Panc1 (cell line): ENCODE measurements at regions not wholly inside any gene's neighbourhood (a gene's known extent, or its start where the extent isn't known, plus 50 kb on each side); places are given as distances from the start of the nearest gene placed in this dataset.

Source experiments
- ATAC-seq: fragments of 200-7000 bp; cut with Tn5 transposase; 2 replicates; pipeline ENCODE4 v1.9.1; 2020; ENCODE audit warnings: mild to moderate bottlenecking, moderate library complexity
- BruUV-seq: library from RNA; stranded (reverse); fragments of 400-500 nt; replicated peaks from 2 replicates; lab custom pipeline; 2021; lab: Mats Ljungman, UMichigan
- CTCF ChIA-PET: fragments of 300-600 bp; sonication (Branson Sonifier 250); formaldehyde crosslinking; loops from one replicate; lab custom pipeline; 2022; ENCODE audit warnings: antibody characterized with exemption; lab: Charles Lee
- POLR2A ChIA-PET: fragments of 300-600 bp; sonication (Branson Sonifier 250); formaldehyde crosslinking; loops from one replicate; lab custom pipeline; 2022; ENCODE audit warnings: antibody characterized with exemption; lab: Charles Lee
- DNase-seq: peaks from one replicate; pipeline ENCODE4 v3.0.0-alpha.2; 2010; ENCODE audit warnings: low read depth, low spot score
- H3K27ac ChIP-seq: 2 replicates; pipeline ENCODE4 v1.5.1; 2011; ENCODE audit warnings: mild to moderate bottlenecking, low read length, inconsistent platforms
- H3K27me3 ChIP-seq: fragments of 200-500 bp; sonication (Bioruptor generic); 2 replicates; pipeline ENCODE4 v1.6.0; 2014; ENCODE audit warnings: low read length, inconsistent platforms; ENCODE audit not compliant: control insufficient read depth, insufficient read depth
- H3K36me3 ChIP-seq: fragments of 200-500 bp; sonication (Bioruptor generic); 2 replicates; pipeline ENCODE4 v1.5.1; 2014; ENCODE audit warnings: inconsistent platforms, mild to moderate bottlenecking, low read length, moderate library complexity; ENCODE audit not compliant: control insufficient read depth, insufficient read depth
- H3K4me1 ChIP-seq: 2 replicates; pipeline ENCODE4 v1.5.1; 2011; ENCODE audit warnings: inconsistent platforms, mild to moderate bottlenecking, low read length, moderate library complexity; ENCODE audit not compliant: control insufficient read depth, insufficient read depth
- H3K4me3 ChIP-seq, 2 experiments: 2 replicates each; pipeline ENCODE4 v1.5.1; 2011 to 2012; ENCODE audit warnings: low read depth in 2 of 2, low read length in 2 of 2, mild to moderate bottlenecking in 2 of 2, inconsistent platforms in 1 of 2, moderate library complexity in 1 of 2
- H3K9me3 ChIP-seq: fragments of 200-500 bp; sonication (Bioruptor generic); 2 replicates; pipeline ENCODE4 v1.5.1; 2014; ENCODE audit warnings: low read depth, mild to moderate bottlenecking, inconsistent platforms, low read length, moderate library complexity; ENCODE audit not compliant: control insufficient read depth, insufficient read depth
- POLR2AphosphoS5 ChIP-seq: IDR thresholded peaks from 2 replicates; pipeline ENCODE4 v1.6.1; 2012; ENCODE audit warnings: mild to moderate bottlenecking, low read depth, low read length, moderate library complexity
- SIN3A ChIP-seq: IDR thresholded peaks from 2 replicates; pipeline ENCODE4 v1.6.1; 2012; ENCODE audit warnings: low read depth, mild to moderate bottlenecking, low read length, moderate library complexity, borderline replicate concordance; ENCODE audit not compliant: insufficient read depth
- TCF7L2 ChIP-seq: IDR thresholded peaks from 2 replicates; pipeline ENCODE4 v1.6.1; 2011; ENCODE audit warnings: mild to moderate bottlenecking, low read depth, low read length, inconsistent platforms
- in situ Hi-C: cut with HindIII; loops from 2 replicates; pipeline ENCODE4 v1.10.0; 2016; ENCODE audit warnings: low sequenced_read_pairs, low pct_unique_long_range_greater_than_20kb
- intact Hi-C: fragments of 100-400 bp; cut with micrococcal nuclease; formaldehyde crosslinking; loops from one replicate; pipeline ENCODE4 v1.10.0; 2022; ENCODE audit not compliant: unreplicated experiment
- TF ChIP-seq, protein P1 (sequence below), 2 experiments: IDR thresholded peaks; 2 replicates each; pipeline ENCODE4 v1.6.1; 2011 to 2012; ENCODE audit warnings: low read depth in 2 of 2, control low read depth in 1 of 2, low read length in 1 of 2, mild to moderate bottlenecking in 1 of 2, moderate library complexity in 1 of 2; ENCODE audit not compliant: insufficient read depth in 1 of 2
- TF ChIP-seq, protein P2 (sequence below): fragments of 450-650 bp; IDR thresholded peaks from 2 replicates; pipeline ENCODE4 v1.5.1; 2017; ENCODE audit warnings: mild to moderate bottlenecking

DNA sequence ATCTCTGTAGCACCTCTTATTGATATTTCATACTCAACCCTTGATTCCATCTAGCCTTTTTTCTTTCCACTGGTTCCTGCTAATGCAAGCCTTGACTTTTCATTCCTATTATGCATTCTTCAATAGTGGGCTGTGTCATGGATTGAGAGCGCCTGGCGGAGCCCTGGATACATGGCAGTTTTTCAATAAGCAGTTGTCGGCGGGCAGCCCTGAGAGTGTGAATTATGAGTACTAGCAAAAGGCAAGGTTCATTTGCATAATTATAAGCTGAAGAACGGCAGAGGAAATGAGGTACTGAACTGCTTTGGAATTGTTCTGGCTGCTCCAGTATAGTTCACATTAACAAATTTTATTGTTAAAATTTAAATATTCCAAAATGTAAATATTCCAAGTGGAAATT, 339.7 kb upstream of the VCX start:
- POLR2A ChIA-PET, result no interaction called here
- BruUV-seq, result no TSS peak

DNA sequence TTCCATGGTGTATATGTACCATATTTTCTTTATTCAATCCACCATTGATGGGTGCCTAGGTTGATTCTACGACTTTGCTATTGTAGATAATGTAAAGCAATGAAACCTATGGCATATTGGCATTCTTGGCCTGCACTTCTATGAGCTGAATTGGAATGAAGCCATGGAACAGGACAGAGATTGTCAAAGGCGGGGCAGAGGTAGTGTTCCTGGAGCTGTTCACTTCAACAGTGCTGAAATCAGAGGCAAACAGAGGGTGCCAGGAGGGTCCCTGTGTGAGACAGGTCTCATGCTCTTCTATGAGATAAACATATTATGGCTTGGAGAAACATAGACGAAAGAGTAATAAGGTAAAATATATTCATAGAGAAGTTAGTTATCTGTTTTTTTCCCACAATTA, 342.6 kb upstream of the VCX start:
- H3K4me3 ChIP-seq, result no peak overlapping the region
- TF ChIP-seq, protein P1, sequence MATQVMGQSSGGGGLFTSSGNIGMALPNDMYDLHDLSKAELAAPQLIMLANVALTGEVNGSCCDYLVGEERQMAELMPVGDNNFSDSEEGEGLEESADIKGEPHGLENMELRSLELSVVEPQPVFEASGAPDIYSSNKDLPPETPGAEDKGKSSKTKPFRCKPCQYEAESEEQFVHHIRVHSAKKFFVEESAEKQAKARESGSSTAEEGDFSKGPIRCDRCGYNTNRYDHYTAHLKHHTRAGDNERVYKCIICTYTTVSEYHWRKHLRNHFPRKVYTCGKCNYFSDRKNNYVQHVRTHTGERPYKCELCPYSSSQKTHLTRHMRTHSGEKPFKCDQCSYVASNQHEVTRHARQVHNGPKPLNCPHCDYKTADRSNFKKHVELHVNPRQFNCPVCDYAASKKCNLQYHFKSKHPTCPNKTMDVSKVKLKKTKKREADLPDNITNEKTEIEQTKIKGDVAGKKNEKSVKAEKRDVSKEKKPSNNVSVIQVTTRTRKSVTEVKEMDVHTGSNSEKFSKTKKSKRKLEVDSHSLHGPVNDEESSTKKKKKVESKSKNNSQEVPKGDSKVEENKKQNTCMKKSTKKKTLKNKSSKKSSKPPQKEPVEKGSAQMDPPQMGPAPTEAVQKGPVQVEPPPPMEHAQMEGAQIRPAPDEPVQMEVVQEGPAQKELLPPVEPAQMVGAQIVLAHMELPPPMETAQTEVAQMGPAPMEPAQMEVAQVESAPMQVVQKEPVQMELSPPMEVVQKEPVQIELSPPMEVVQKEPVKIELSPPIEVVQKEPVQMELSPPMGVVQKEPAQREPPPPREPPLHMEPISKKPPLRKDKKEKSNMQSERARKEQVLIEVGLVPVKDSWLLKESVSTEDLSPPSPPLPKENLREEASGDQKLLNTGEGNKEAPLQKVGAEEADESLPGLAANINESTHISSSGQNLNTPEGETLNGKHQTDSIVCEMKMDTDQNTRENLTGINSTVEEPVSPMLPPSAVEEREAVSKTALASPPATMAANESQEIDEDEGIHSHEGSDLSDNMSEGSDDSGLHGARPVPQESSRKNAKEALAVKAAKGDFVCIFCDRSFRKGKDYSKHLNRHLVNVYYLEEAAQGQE (IDR thresholded peaks at IDR 0.05; ENCODE audit: insufficient read depth in 1 of 2, low read depth in 2 of 2, low read length in 1 of 2), result no peak
- TF ChIP-seq, protein P2, sequence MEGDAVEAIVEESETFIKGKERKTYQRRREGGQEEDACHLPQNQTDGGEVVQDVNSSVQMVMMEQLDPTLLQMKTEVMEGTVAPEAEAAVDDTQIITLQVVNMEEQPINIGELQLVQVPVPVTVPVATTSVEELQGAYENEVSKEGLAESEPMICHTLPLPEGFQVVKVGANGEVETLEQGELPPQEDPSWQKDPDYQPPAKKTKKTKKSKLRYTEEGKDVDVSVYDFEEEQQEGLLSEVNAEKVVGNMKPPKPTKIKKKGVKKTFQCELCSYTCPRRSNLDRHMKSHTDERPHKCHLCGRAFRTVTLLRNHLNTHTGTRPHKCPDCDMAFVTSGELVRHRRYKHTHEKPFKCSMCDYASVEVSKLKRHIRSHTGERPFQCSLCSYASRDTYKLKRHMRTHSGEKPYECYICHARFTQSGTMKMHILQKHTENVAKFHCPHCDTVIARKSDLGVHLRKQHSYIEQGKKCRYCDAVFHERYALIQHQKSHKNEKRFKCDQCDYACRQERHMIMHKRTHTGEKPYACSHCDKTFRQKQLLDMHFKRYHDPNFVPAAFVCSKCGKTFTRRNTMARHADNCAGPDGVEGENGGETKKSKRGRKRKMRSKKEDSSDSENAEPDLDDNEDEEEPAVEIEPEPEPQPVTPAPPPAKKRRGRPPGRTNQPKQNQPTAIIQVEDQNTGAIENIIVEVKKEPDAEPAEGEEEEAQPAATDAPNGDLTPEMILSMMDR, result no peak
- TF ChIP-seq SIN3A, result no peak
- no peak for TF ChIP-seq TCF7L2
- no peak for TF ChIP-seq POLR2AphosphoS5
- H3K36me3 ChIP-seq, result no peaks in the 10 kb centered on the region
- no peaks in the 10 kb centered on the region for H3K27me3 ChIP-seq
- ATAC-seq, result no peak
- BruUV-seq, result no TSS peak
- intact Hi-C loops, result no loop called here
- ChIA-PET POLR2A (no interaction called here), CTCF (no interaction called here)
- H3K27ac ChIP-seq, result no peak overlapping the region
- no peaks in the 10 kb centered on the region for H3K4me1 ChIP-seq
- no peaks in the 10 kb centered on the region for H3K9me3 ChIP-seq
- no peak for DNase-seq
- in situ Hi-C loops, result no loop called here

More for the DNA sequence above, 339.7 kb upstream of the VCX start:
- Histone ChIP-seq H3K4me1 (no peaks in the 10 kb centered on the region), H3K27ac (no peak overlapping the region), H3K36me3 (no peaks in the 10 kb centered on the region), H3K9me3 (no peaks in the 10 kb centered on the region), H3K4me3 (no peak overlapping the region), H3K27me3 (no peaks in the 10 kb centered on the region)
- CTCF ChIA-PET, result no interaction called here
- ATAC-seq (no peak), DNase-seq (no peak)
- TF ChIP-seq, protein P2, result no peak
- TF ChIP-seq SIN3A, result no peak
- TF ChIP-seq, protein P1 (IDR thresholded peaks at IDR 0.05; ENCODE audit: insufficient read depth in 1 of 2, low read depth in 2 of 2, low read length in 1 of 2), result no peak
- TF ChIP-seq TCF7L2, result no peak
- no peak for TF ChIP-seq POLR2AphosphoS5
- intact Hi-C loops, result no loop called here
- in situ Hi-C loops, result no loop called here
